Uterus (tissue), 2 donors: ENCODE measurements at regions not wholly inside any gene's neighbourhood (a gene's known extent, or its start where the extent isn't known, plus 50 kb on each side); places are given as distances from the start of the nearest gene placed in this dataset.

Source experiments
- CTCF ChIP-seq, 4 experiments: fragments of 200-600 bp in 2 of 4; fragments of 450-650 bp in 2 of 4; sonication (generic) in 2 of 4; IDR thresholded peaks; one replicate each; pipeline ENCODE4 v1.5.1; 2016 to 2019; ENCODE audit warnings: antibody characterized with exemption in 4 of 4, mild to moderate bottlenecking in 2 of 4, moderate library complexity in 1 of 4
- POLR2A ChIP-seq, 2 donors: fragments of 450-650 bp; IDR thresholded peaks; one replicate each; pipeline ENCODE4 v1.6.1; 2016; ENCODE audit warnings: antibody characterized with exemption in 2 of 2, mild to moderate bottlenecking in 1 of 2, moderate library complexity in 1 of 2

GRCh38 chr7:25294624-25295023 is 66.3 kb upstream of the NPVF start:
- TF ChIP-seq CTCF (IDR thresholded peaks at IDR 0.05) (no peak), POLR2A (IDR thresholded peaks at IDR 0.05) (no peak)
